HepG2 (cell line): ENCODE measurements at regions not wholly inside any gene's neighbourhood (a gene's known extent, or its start where the extent isn't known, plus 50 kb on each side); places are given as distances from the start of the nearest gene placed in this dataset.

Experiments
- GTF3A ChIP-seq: sonication (generic); formaldehyde crosslinking; conservative IDR thresholded peaks from 2 replicates; pipeline ENCODE4 v1.4.0; 2020; ENCODE audit warnings: mild to moderate bottlenecking, missing genetic modification reagents
- HNRNPH1 ChIP-seq: fragments of 200-400 bp; formaldehyde crosslinking; optimal IDR thresholded peaks from 2 replicates; pipeline ENCODE3; 2017; ENCODE audit warnings: mild to moderate bottlenecking, low read depth, low read length
- HNRNPK ChIP-seq: fragments of 200-400 bp; formaldehyde crosslinking; IDR thresholded peaks from 2 replicates; pipeline ENCODE4 v1.6.1; 2018; ENCODE audit warnings: low read length, low read depth, moderate library complexity, mild to moderate bottlenecking; ENCODE audit not compliant: poor library complexity, severe bottlenecking
- HNRNPLL ChIP-seq: fragments of 200-400 bp; formaldehyde crosslinking; IDR thresholded peaks from 2 replicates; pipeline ENCODE4 v1.6.1; 2017; ENCODE audit warnings: mild to moderate bottlenecking, low read depth, low read length; ENCODE audit not compliant: poor library complexity, severe bottlenecking
- KLF9 ChIP-seq: IDR thresholded peaks from 2 replicates; pipeline ENCODE4 v1.6.1; 2016; ENCODE audit warnings: low read depth
- MEIS1 ChIP-seq: sonication (generic); formaldehyde crosslinking; IDR thresholded peaks from 2 replicates; pipeline ENCODE4 v1.9.0; 2021; ENCODE audit warnings: mild to moderate bottlenecking, missing genetic modification reagents, moderate library complexity, borderline replicate concordance
- RELA ChIP-seq: sonication (generic); formaldehyde crosslinking; IDR thresholded peaks from 2 replicates; pipeline ENCODE4 v1.4.0; 2020; ENCODE audit warnings: missing genetic modification reagents
- SALL2 ChIP-seq: sonication (generic); formaldehyde crosslinking; IDR thresholded peaks from 2 replicates; pipeline ENCODE4 v1.8.1; 2023; ENCODE audit warnings: mild to moderate bottlenecking, missing genetic modification reagents, inconsistent platforms
- SKI ChIP-seq: fragments of 450-650 bp; IDR thresholded peaks from one replicate; pipeline ENCODE4 v1.6.1; 2018; ENCODE audit warnings: mild to moderate bottlenecking; ENCODE audit not compliant: partially characterized antibody
- SOX5 ChIP-seq: IDR thresholded peaks from 2 replicates; pipeline ENCODE4 v1.6.1; 2016; ENCODE audit warnings: borderline replicate concordance
- YEATS2 ChIP-seq: sonication (generic); formaldehyde crosslinking; IDR thresholded peaks from 2 replicates; pipeline ENCODE4 v1.4.0; 2020; ENCODE audit warnings: missing genetic modification reagents, borderline replicate concordance
- ZFP62 ChIP-seq: sonication (generic); formaldehyde crosslinking; IDR thresholded peaks from 2 replicates; pipeline ENCODE4 v1.4.0; 2020; ENCODE audit warnings: missing genetic modification reagents
- ZMYM3 ChIP-seq: sonication (generic); formaldehyde crosslinking; IDR thresholded peaks from 2 replicates; pipeline ENCODE4 v1.5.1; 2020; ENCODE audit warnings: mild to moderate bottlenecking, missing genetic modification reagents
- ZNF652 ChIP-seq: IDR thresholded peaks from 2 replicates; pipeline ENCODE4 v1.6.1; 2016; ENCODE audit warnings: low read depth, borderline replicate concordance
- ZSCAN30 ChIP-seq: sonication (generic); formaldehyde crosslinking; IDR thresholded peaks from 2 replicates; pipeline ENCODE4 v1.5.0; 2020; ENCODE audit warnings: mild to moderate bottlenecking, missing genetic modification reagents
- TF ChIP-seq, protein P1 (sequence below): sonication (generic); formaldehyde crosslinking; IDR thresholded peaks from 2 replicates; pipeline ENCODE4 v1.5.1; 2020; ENCODE audit warnings: missing genetic modification reagents, mild to moderate bottlenecking, borderline replicate concordance
- TF ChIP-seq, protein P2 (sequence below): sonication (generic); formaldehyde crosslinking; IDR thresholded peaks from 2 replicates; pipeline ENCODE4 v1.5.0; 2020; ENCODE audit warnings: missing genetic modification reagents, mild to moderate bottlenecking, borderline replicate concordance
- TF ChIP-seq, protein P3 (sequence below): IDR thresholded peaks from 2 replicates; pipeline ENCODE4 v1.6.1; 2016; ENCODE audit warnings: missing genetic modification reagents, missing compliant biosample characterization
- TF ChIP-seq, protein P4 (sequence below): sonication (generic); formaldehyde crosslinking; IDR thresholded peaks from 2 replicates; pipeline ENCODE4 v1.4.0; 2020; ENCODE audit warnings: missing genetic modification reagents
- TF ChIP-seq, protein P5 (sequence below): IDR thresholded peaks from 2 replicates; pipeline ENCODE4 v1.6.1; 2016; ENCODE audit warnings: low read depth
- TF ChIP-seq, protein P6 (sequence below): sonication (generic); formaldehyde crosslinking; IDR thresholded peaks from 2 replicates; pipeline ENCODE4 v1.5.0; 2020; ENCODE audit warnings: mild to moderate bottlenecking, missing genetic modification reagents

DNA sequence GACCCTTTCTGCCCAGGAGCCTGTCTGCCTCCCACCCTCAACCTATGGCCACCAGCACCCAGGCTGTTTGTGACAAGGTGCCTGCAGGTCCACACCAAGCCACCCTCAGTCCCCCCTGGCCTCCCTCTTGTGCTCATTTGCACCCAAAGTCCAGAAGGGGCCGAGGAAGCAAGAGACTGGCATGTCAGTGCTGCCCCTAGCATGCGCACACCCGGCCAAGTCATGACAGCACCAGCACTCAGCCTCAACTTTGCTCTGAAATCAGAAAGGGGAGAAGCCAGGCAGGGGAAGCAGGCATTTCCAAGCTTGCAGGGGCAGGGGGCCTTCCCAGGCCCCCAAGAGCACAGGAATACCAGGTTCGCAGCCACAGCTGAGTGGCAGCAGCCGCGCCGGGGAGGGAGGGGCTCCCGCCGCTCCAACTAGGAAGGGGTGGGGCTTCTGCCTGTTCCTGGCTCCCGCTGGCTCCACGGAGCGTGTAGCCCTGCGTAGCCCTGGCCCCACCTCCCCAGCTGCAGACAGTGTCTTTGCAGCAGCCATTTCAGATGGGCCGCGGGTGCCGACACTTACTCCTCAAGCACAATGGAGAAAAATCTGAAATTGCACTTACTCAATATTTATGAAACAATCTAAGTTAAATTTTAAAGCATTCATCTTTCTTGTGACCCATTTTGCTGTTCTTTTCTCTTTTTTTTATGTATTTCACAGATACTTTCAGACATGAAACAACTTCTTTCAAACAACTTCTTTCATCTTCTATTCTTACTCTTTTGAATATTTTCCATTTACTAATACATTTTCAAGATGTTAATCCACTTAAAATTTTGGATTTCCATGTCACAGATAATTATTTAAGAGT, 54.9 kb upstream of the ABCB5 start (continued):
- TF ChIP-seq, protein P1, sequence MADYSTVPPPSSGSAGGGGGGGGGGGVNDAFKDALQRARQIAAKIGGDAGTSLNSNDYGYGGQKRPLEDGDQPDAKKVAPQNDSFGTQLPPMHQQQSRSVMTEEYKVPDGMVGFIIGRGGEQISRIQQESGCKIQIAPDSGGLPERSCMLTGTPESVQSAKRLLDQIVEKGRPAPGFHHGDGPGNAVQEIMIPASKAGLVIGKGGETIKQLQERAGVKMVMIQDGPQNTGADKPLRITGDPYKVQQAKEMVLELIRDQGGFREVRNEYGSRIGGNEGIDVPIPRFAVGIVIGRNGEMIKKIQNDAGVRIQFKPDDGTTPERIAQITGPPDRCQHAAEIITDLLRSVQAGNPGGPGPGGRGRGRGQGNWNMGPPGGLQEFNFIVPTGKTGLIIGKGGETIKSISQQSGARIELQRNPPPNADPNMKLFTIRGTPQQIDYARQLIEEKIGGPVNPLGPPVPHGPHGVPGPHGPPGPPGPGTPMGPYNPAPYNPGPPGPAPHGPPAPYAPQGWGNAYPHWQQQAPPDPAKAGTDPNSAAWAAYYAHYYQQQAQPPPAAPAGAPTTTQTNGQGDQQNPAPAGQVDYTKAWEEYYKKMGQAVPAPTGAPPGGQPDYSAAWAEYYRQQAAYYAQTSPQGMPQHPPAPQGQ (CRISPR knock-in tag), result no peak
- TF ChIP-seq, protein P2, sequence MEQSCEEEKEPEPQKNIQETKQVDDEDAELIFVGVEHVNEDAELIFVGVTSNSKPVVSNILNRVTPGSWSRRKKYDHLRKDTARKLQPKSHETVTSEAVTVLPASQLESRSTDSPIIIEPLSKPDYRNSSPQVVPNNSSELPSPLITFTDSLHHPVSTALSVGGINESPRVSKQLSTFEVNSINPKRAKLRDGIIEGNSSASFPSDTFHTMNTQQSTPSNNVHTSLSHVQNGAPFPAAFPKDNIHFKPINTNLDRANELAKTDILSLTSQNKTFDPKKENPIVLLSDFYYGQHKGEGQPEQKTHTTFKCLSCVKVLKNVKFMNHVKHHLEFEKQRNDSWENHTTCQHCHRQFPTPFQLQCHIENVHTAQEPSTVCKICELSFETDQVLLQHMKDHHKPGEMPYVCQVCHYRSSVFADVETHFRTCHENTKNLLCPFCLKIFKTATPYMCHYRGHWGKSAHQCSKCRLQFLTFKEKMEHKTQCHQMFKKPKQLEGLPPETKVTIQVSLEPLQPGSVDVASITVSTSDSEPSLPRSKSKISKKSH (CRISPR knock-in tag), result no peak
- TF ChIP-seq RELA (CRISPR knock-in tag), result no peak
- no peak for TF ChIP-seq ZNF652
- TF ChIP-seq, protein P3, sequence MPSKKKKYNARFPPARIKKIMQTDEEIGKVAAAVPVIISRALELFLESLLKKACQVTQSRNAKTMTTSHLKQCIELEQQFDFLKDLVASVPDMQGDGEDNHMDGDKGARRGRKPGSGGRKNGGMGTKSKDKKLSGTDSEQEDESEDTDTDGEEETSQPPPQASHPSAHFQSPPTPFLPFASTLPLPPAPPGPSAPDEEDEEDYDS (CRISPR knock-in tag), result no peak
- TF ChIP-seq MEIS1 (CRISPR knock-in tag), result no peak
- TF ChIP-seq ZFP62, result no peak
- TF ChIP-seq, protein P4, sequence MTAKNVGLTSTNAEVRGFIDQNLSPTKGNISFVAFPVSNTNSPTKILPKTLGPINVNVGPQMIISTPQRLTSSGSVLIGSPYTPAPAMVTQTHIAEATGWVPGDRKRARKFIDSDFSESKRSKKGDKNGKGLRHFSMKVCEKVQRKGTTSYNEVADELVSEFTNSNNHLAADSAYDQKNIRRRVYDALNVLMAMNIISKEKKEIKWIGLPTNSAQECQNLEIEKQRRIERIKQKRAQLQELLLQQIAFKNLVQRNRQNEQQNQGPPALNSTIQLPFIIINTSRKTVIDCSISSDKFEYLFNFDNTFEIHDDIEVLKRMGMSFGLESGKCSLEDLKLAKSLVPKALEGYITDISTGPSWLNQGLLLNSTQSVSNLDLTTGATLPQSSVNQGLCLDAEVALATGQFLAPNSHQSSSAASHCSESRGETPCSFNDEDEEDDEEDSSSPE, result no peak
- TF ChIP-seq SALL2 (CRISPR knock-in tag), result no peak
- TF ChIP-seq ZSCAN30, result no peak
- TF ChIP-seq KLF9 (CRISPR knock-in tag), result no peak
- TF ChIP-seq HNRNPH1, result no peak
- TF ChIP-seq SOX5 (CRISPR knock-in tag), result no peak
- no peak for TF ChIP-seq SKI
- TF ChIP-seq HNRNPK, result no peak
- TF ChIP-seq HNRNPLL, result peak; percentile 20
- no peak for TF ChIP-seq GTF3A (CRISPR knock-in tag)
- TF ChIP-seq YEATS2, result no peak
- TF ChIP-seq, protein P5, sequence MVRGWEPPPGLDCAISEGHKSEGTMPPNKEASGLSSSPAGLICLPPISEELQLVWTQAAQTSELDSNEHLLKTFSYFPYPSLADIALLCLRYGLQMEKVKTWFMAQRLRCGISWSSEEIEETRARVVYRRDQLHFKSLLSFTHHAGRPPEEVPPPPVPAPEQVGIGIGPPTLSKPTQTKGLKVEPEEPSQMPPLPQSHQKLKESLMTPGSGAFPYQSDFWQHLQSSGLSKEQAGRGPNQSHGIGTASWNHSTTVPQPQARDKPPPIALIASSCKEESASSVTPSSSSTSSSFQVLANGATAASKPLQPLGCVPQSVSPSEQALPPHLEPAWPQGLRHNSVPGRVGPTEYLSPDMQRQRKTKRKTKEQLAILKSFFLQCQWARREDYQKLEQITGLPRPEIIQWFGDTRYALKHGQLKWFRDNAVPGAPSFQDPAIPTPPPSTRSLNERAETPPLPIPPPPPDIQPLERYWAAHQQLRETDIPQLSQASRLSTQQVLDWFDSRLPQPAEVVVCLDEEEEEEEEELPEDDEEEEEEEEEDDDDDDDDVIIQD (CRISPR knock-in tag), result no peak
- TF ChIP-seq, protein P6, sequence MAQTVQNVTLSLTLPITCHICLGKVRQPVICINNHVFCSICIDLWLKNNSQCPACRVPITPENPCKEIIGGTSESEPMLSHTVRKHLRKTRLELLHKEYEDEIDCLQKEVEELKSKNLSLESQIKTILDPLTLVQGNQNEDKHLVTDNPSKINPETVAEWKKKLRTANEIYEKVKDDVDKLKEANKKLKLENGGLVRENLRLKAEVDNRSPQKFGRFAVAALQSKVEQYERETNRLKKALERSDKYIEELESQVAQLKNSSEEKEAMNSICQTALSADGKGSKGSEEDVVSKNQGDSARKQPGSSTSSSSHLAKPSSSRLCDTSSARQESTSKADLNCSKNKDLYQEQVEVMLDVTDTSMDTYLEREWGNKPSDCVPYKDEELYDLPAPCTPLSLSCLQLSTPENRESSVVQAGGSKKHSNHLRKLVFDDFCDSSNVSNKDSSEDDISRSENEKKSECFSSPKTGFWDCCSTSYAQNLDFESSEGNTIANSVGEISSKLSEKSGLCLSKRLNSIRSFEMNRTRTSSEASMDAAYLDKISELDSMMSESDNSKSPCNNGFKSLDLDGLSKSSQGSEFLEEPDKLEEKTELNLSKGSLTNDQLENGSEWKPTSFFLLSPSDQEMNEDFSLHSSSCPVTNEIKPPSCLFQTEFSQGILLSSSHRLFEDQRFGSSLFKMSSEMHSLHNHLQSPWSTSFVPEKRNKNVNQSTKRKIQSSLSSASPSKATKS (CRISPR knock-in tag), result no peak
- no peak for TF ChIP-seq ZMYM3 (CRISPR knock-in tag)
